GM12864 (cell line): ENCODE measurements at regions not wholly inside any gene's neighbourhood (a gene's known extent, or its start where the extent isn't known, plus 50 kb on each side); places are given as distances from the start of the nearest gene placed in this dataset.

Source experiments
- DNase-seq: peaks from one replicate; pipeline ENCODE4 v3.0.0-alpha.2; 2011; ENCODE audit warnings: low read depth
- H3K4me3 ChIP-seq: 2 replicates; pipeline ENCODE4 v1.5.1; 2011; ENCODE audit warnings: mild to moderate bottlenecking, low read depth, low read length, control low read depth
- TF ChIP-seq, protein P1 (sequence below): IDR thresholded peaks from 2 replicates; pipeline ENCODE4 v1.5.1; 2011; ENCODE audit warnings: low read depth, mild to moderate bottlenecking, moderate library complexity, low read length, control low read depth, inconsistent platforms; ENCODE audit errors: missing control alignments

DNA sequence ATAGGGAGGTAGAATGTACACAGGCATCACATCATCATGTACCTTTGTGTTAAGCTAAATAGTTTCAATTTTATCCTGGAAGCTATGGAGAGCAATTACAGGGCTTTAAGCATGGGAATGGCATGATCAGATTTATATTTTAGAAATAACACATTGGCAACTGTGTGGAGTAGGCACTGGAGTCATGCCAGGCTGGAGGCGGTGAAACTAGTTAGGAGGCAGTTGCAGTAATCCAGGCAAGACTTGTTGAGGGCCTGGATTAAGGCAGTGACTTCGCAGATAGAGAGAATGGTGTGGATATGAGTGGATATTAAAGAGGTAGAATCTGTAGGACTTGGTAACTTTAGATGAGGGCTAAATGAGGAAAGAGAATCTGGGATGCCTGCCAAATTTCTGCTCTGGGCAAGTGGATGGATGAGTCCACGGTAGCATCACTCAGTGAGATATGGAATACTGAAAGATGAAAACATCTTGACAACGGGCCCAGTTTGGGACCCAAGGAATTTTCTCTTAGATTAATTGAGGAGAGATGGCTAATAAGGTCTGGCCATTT is 506.2 kb downstream of the FGF9 start:
- no peak overlapping the region for H3K4me3 ChIP-seq
- DNase-seq: no peak
- TF ChIP-seq, protein P1, sequence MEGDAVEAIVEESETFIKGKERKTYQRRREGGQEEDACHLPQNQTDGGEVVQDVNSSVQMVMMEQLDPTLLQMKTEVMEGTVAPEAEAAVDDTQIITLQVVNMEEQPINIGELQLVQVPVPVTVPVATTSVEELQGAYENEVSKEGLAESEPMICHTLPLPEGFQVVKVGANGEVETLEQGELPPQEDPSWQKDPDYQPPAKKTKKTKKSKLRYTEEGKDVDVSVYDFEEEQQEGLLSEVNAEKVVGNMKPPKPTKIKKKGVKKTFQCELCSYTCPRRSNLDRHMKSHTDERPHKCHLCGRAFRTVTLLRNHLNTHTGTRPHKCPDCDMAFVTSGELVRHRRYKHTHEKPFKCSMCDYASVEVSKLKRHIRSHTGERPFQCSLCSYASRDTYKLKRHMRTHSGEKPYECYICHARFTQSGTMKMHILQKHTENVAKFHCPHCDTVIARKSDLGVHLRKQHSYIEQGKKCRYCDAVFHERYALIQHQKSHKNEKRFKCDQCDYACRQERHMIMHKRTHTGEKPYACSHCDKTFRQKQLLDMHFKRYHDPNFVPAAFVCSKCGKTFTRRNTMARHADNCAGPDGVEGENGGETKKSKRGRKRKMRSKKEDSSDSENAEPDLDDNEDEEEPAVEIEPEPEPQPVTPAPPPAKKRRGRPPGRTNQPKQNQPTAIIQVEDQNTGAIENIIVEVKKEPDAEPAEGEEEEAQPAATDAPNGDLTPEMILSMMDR: no peak

DNA sequence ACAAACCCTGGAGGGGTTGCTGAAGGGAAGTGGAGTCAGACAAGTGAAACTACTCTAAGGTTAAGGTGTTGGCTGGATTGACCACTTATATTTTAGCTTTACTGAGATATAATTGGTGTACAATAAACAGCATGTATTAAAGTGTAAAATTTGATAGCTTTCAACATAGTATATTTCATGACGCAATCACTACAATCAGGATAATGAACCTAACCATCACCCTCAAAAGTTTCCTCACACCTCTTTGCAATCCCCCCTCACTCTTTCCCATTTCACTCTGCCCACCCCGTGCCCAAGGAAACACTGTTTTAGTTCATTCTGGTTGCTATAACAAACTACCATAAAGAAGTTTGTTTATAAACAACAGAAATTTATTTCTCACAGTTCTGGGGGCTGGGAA is 508.0 kb downstream of the FGF9 start:
- TF ChIP-seq, protein P1: no peak
- DNase-seq: no peak
- no peak overlapping the region for H3K4me3 ChIP-seq

DNA sequence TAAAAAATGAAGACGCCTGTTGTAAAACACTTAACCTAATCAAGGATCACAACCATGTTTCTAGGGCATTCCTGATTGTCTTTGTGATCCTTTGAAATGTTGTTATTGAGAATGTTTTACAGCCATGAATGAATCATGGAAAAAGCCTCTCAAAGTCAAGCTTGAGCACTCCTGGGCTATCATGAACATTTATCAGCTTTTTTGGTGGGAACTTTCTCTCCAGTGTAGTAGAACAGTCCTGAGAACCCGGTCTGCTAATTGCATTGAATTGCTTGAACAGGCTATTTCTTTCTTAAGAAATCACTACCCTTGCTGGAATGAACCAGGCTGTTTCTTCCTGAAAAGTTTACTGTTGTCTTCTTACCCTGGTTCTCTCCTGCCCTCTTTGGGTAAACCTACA is 516.5 kb downstream of the FGF9 start:
- TF ChIP-seq, protein P1: no peak
- no peak for DNase-seq
- H3K4me3 ChIP-seq: no peak overlapping the region

DNA sequence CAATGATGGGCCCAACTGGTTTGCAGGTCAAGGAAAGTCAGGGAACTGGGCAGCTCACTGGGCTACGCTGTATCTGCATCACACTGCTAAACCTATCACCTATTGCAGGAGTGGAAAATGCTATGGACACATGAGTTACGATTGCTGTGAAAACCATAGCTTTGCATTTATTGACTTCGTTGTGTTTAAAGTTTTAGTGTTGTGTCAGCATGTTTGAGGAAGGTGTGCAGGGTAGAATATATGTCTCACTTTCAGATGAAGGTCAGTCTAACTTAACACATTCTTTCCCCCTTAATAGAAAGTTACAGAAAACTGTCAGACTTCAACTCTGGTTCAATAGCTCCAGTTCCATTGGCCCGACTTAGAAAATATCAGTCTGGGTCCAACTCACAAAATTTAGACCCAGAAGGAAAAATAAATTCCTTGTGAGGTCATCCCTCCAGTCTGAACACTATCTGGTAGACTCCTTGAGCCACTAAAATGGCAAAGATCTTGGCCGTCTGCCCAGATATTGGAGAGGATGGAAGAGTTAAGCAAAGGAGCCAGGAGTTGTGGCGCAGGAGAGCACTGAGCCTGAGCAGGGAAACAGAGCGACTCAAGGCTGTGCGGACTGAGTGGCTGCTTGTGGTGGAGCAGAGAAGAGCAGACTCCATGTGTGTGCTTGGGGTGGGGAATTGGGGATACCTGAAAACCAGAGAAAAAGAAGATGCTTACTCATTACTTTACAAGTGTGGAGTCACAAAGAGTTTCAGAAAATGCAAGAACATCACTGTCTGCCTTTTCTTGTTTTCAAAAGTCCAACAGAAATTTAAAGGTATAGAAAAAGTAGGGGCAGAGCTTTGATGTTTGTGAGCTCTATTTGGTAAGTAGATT is 518.5 kb downstream of the FGF9 start:
- H3K4me3 ChIP-seq: no peak overlapping the region
- TF ChIP-seq, protein P1: no peak
- DNase-seq: no peak

DNA sequence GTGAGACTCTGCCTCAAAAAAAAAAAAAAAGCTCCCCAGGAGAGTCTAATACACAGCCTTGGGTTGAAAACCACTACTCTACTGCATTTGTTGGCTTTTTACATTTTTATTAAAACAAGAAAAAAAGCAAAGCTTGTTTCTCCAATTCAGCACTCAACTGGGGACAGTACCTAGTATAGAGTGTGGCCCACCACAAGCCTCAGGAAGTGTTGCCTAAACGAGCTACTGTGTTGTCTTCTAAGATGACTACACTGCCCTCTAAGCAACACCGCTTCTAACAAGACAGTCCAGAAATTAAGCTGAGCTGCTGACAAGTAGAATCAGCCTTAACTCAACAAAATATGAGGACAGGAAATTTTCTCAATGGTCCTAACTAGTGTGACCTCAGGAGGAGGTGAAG is 522.2 kb downstream of the FGF9 start:
- H3K4me3 ChIP-seq: no peak overlapping the region
- DNase-seq: no peak
- TF ChIP-seq, protein P1: no peak

DNA sequence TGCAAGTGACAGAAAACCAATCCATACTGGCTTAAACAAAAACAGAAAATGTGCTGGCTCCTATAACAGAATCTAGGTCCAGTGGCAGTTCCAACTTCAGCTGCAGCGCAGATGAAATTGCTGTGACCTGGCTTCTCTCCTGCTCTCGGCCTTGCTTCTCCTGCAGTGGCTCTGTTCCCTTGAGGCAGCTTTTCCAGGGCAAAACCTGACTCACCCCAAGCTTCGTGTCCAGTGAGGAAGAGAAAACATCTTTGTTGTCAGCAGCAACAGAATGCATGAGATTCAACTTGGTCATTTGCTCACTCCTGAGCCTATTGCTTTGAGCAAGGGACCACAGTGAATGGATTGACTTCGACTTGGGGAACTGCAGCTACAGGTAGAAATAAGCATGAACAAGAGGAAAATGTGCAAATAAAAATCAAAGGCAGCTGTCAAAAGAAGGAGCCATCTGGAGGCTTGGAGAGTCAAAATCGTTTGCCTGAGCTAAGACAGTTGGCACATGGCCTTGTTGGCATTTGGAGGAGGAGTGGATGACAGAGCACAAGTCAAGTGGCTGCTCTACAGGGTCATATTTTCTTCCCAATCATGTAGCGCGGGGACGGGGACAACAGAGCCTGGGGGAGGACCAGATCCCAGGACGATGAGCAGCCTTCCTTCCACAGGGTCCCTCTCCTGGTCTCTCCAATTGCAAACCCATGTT is 523.4 kb downstream of the FGF9 start:
- DNase-seq: no peak
- TF ChIP-seq, protein P1: no peak
- H3K4me3 ChIP-seq: no peak overlapping the region
